ENCODE measurements at regions not wholly inside any gene's neighbourhood (a gene's known extent, or its start where the extent isn't known, plus 50 kb on each side); places are given as distances from the start of the nearest gene placed in this dataset.

DNA sequence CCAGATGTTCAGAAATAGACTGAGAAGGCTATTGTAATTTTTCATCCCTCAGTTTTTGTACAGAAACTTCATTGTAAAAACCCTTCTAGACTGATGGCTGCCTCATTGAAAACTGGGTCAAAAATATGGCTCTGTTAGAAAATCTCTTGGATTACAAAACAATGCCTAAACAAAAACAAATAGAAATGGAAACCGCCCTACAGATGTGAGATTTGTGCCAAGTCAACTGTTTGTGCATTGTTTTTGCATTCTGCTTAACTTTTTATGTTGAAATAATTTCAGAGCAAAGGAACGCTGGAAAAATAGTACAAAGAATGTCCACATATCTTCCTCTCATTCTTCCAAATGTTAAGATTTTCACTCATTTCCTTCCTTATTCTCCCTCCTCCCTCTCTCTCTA lies 425.1 kb downstream of the FOXA2 start:
- Histone ChIP-seq H3K27me3 (peaks cover 0 to 15% (median 0%) of the 10 kb centered on the region in 7 donors), H3K9me3 (no peaks in the 10 kb centered on the region), H3K36me3 (no peaks in the 10 kb centered on the region), H3K27ac (no peak overlapping the region), H3K4me3 (no peak overlapping the region), H3K4me1 (no peaks in the 10 kb centered on the region)
- ATAC-seq (no peak), DNase-seq (no peak)
- 56 to 65% methylated on average over 2 of the region's 2 CpGs for WGBS, 2 donors
- TF ChIP-seq, protein P1, sequence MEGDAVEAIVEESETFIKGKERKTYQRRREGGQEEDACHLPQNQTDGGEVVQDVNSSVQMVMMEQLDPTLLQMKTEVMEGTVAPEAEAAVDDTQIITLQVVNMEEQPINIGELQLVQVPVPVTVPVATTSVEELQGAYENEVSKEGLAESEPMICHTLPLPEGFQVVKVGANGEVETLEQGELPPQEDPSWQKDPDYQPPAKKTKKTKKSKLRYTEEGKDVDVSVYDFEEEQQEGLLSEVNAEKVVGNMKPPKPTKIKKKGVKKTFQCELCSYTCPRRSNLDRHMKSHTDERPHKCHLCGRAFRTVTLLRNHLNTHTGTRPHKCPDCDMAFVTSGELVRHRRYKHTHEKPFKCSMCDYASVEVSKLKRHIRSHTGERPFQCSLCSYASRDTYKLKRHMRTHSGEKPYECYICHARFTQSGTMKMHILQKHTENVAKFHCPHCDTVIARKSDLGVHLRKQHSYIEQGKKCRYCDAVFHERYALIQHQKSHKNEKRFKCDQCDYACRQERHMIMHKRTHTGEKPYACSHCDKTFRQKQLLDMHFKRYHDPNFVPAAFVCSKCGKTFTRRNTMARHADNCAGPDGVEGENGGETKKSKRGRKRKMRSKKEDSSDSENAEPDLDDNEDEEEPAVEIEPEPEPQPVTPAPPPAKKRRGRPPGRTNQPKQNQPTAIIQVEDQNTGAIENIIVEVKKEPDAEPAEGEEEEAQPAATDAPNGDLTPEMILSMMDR (IDR thresholded peaks at IDR 0.05) = no peak
- intact Hi-C loops (cut with DNase I) = no loop called here

DNA sequence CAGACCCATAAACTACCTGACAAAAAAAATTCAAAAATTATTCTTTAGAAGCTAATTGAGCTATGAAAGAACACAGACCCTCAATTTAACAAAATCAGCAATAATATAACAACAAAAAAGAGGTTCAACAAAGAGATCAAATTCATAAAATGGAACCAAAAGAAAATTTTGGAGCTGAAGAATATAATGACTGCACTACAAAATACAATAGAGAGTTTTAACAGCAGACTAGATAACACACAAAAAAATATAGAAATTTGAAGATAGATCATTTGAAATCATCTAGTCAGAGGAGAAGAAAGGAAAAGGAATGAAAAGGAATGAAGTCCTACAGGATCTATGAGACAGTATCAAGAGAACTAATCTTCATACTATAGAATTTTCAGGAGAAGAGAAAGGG lies 422.1 kb downstream of the PAX1 start:
- H3K36me3 ChIP-seq = no peaks in the 10 kb centered on the region
- H3K4me1 ChIP-seq = no peaks in the 10 kb centered on the region
- no peaks in the 10 kb centered on the region for H3K27me3 ChIP-seq
- peaks cover 0 to 51% (median 30%) of the 10 kb centered on the region in 11 donors for H3K9me3 ChIP-seq
- intact Hi-C loops (cut with DNase I) = loop anchor here in 1 of 10 donors (5.0 kb wide), 1 partner anchor 35 kb away; no protein-coding TSS in a partner anchor
- no peak overlapping the region for H3K4me3 ChIP-seq
- TF ChIP-seq, protein P1 (IDR thresholded peaks at IDR 0.05) = no peak
- DNase-seq (no peak), ATAC-seq (no peak)
- H3K27ac ChIP-seq = no peak overlapping the region

DNA sequence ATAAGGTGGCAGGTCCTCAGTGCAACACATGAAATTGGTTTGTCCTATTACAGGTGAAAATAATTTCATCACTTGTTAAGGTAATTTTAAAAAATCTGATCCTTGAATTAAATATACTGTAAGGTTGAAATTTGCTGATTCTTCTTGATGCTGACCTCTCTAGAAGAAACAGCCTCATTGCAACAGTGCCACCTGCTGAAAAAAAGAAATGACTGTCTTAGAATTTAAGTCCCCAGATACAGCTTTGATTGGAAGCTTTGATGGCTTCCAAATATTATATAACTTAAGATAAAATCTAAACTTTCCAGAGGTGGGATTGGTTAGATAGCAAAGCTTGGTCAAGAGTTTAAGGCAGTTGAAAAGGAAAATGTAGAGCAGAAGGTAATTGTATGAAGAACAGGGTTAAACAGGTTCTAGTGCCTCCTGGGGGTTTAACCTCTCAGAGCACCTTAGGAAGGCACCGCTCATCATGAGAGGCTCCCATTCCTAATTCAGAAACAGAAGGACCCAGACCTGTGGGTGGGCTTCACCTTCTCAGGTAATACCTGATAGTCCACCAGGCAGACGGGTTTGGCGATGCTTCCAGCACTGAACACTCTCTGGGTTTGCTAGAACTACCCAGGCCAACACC lies 401.0 kb downstream of the PAX1 start:
- intact Hi-C loops (cut with DNase I) = loop anchor here in 9 of 10 donors (2.0 to 10.0 kb wide), 10 partner anchors 58 to 392 kb away; no protein-coding TSS in a partner anchor
- TF ChIP-seq, protein P1 (IDR thresholded peaks at IDR 0.05) = peak in 7 of 9 donors; percentile 32 to 59 (median 46)
- H3K36me3 ChIP-seq = no peaks in the 10 kb centered on the region
- no peak overlapping the region for H3K27ac ChIP-seq
- 63 to 65% methylated on average over 3 of the region's 3 CpGs for WGBS, 2 donors
- H3K9me3 ChIP-seq = peaks cover 0 to 2% (median 0%) of the 10 kb centered on the region in 11 donors
- no peaks in the 10 kb centered on the region for H3K4me1 ChIP-seq
- no peaks in the 10 kb centered on the region for H3K27me3 ChIP-seq
- ATAC-seq = no peak
- H3K4me3 ChIP-seq = no peak overlapping the region
- no peak for DNase-seq

DNA sequence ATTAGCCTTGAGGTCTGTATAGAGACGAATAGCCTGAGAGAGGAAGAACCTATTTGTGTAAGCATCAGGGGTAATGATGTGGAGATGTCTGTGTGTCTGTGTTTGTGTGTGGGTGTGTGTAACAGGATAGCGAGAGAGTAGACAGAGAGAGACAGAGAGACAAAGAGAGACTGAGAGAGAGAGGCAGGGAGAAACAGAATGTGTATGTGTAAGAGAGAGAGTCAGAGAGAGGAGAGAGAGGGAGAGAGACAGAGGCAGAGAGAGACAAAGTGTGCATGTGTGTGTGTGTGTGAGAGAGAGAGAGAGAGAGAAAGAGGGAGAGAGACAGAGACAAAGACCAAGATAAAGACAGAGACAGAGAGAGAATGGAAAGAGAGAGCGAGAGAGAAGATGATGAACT lies 396.1 kb downstream of the PAX1 start:
- Histone ChIP-seq H3K36me3 (no peaks in the 10 kb centered on the region), H3K4me3 (no peak overlapping the region), H3K4me1 (no peaks in the 10 kb centered on the region), H3K27ac (no peak overlapping the region), H3K27me3 (no peaks in the 10 kb centered on the region), H3K9me3 (peaks cover 0 to 8% (median 0%) of the 10 kb centered on the region in 11 donors)
- intact Hi-C loops (cut with DNase I) = loop anchor here in 6 of 10 donors (10.0 kb wide), 5 partner anchors 63 to 387 kb away; no protein-coding TSS in a partner anchor
- WGBS, 2 donors = 78 to 80% methylated on average over 3 of the region's 3 CpGs
- TF ChIP-seq, protein P1 (IDR thresholded peaks at IDR 0.05) = no peak
- ATAC-seq (no peak), DNase-seq (no peak)
